HG02571 (cell line): ENCODE measurements at regions not wholly inside any gene's neighbourhood (a gene's known extent, or its start where the extent isn't known, plus 50 kb on each side); places are given as distances from the start of the nearest gene placed in this dataset.

Source experiments
- ATAC-seq: cut with Tn5 transposase; IDR thresholded peaks from one replicate; pipeline ENCODE4 v1.9.1; 2021; ENCODE audit warnings: mild to moderate bottlenecking, moderate library complexity; ENCODE audit not compliant: unreplicated experiment

GRCh38 chr10:28077889-28078288 lies 79.0 kb upstream of the ODAD2 start:
- ATAC-seq = no peak

GRCh38 chr10:28075424-28075823 lies 76.5 kb upstream of the ODAD2 start:
- ATAC-seq = no peak

- ATAC-seq = no peak
These were observed 73.7 kb upstream of the ODAD2 start for GRCh38 chr10:28072573-28072972.

GRCh38 chr10:28060031-28060607 lies 61.2 kb upstream of the ODAD2 start:
- no peak for ATAC-seq

- no peak for ATAC-seq
These were observed 59.9 kb upstream of the ODAD2 start for GRCh38 chr10:28058746-28059145.

GRCh38 chr10:28054228-28054860 lies 55.5 kb upstream of the ODAD2 start:
- no peak for ATAC-seq

GRCh38 chr10:28049286-28049685 lies 50.4 kb upstream of the ODAD2 start:
- no peak for ATAC-seq
